HCT116 (cell line): ENCODE measurements at regions not wholly inside any gene's neighbourhood (a gene's known extent, or its start where the extent isn't known, plus 50 kb on each side); places are given as distances from the start of the nearest gene placed in this dataset.

Experiments
- ATAC-seq: fragments of 200-7000 bp; cut with Tn5 transposase; 2 replicates; pipeline ENCODE4 v1.9.1; 2020; ENCODE audit warnings: mild to moderate bottlenecking, moderate library complexity
- BruUV-seq: library from RNA; stranded (reverse); fragments of 400-500 nt; replicated peaks from 2 replicates; lab custom pipeline; 2021; lab: Mats Ljungman, UMichigan
- CTCF ChIA-PET: fragments of 300-600 bp; sonication (Branson Sonifier 250); formaldehyde crosslinking; loops from one replicate; lab custom pipeline; 2021; ENCODE audit warnings: antibody characterized with exemption; lab: Charles Lee
- POLR2A ChIA-PET: fragments of 300-600, 350-600 bp; sonication (Branson Sonifier 250); formaldehyde crosslinking; loops from one replicate; lab custom pipeline; 2021; ENCODE audit warnings: antibody characterized with exemption; lab: Charles Lee
- RAD21 ChIA-PET, 2 experiments: fragments of 300-600 bp; sonication (Branson Sonifier 250); formaldehyde crosslinking; loops; one replicate each; lab custom pipeline; 2023; ENCODE audit warnings: low total read pairs in 2 of 2; ENCODE audit not compliant: uncharacterized antibody in 2 of 2, unreplicated experiment in 2 of 2, low non-redundant PET in 1 of 2; lab: Charles Lee
- DNase-seq: peaks from one replicate; pipeline ENCODE4 v3.0.0-alpha.2; 2010; ENCODE audit warnings: low read depth, low spot score
- H2AFZ ChIP-seq: fragments of 200-600 bp; shearing (Covaris generic), sonication (generic); 2 replicates; pipeline ENCODE4 v1.6.1; 2017; ENCODE audit warnings: low read depth, mixed run types, mixed read lengths, antibody characterized with exemption, low read length; ENCODE audit not compliant: poor library complexity, severe bottlenecking
- H3K27ac ChIP-seq: 2 replicates; pipeline ENCODE4 v1.5.1; 2012; ENCODE audit warnings: low read depth, low read length
- H3K27me3 ChIP-seq: fragments of 200-600 bp; sonication (generic); 2 replicates; pipeline ENCODE4 v1.6.1; 2016; ENCODE audit warnings: mixed run types, low read length, mixed read lengths; ENCODE audit not compliant: insufficient read depth
- H3K36me3 ChIP-seq, 2 experiments: fragments of 200-500 bp in 1 of 2; fragments of 200-600 bp in 1 of 2; sonication (Bioruptor generic) in 1 of 2; sonication (generic) in 1 of 2; 2 replicates each; pipeline versions ENCODE4 v1.5.1 to v1.6.1; 2014 to 2016; ENCODE audit warnings: low read length in 2 of 2, inconsistent platforms in 1 of 2, mixed read lengths in 1 of 2, mixed run types in 1 of 2; ENCODE audit not compliant: insufficient read depth in 2 of 2, control insufficient read depth in 1 of 2
- H3K4me1 ChIP-seq, 2 experiments: fragments of 200-600 bp in 1 of 2; sonication (generic) in 1 of 2; 2 replicates each; pipeline versions ENCODE4 v1.5.1 to v1.6.1; 2012 to 2017; ENCODE audit warnings: low read length in 2 of 2, inconsistent platforms in 1 of 2, mild to moderate bottlenecking in 1 of 2, mixed read lengths in 1 of 2, mixed run types in 1 of 2, moderate library complexity in 1 of 2; ENCODE audit not compliant: insufficient read depth in 2 of 2, control insufficient read depth in 1 of 2
- H3K4me2 ChIP-seq: fragments of 200-600 bp; sonication (generic); 2 replicates; pipeline ENCODE4 v1.6.1; 2017; ENCODE audit warnings: mixed run types, low read length, mixed read lengths
- H3K4me3 ChIP-seq, 2 experiments: fragments of 200-600 bp in 1 of 2; sonication (generic) in 1 of 2; replicated peaks in 1 of 2; 2 replicates each; pipeline ENCODE4 v1.5.1; 2011 to 2016; ENCODE audit warnings: low read length in 2 of 2, control low read depth in 1 of 2, low read depth in 1 of 2, mild to moderate bottlenecking in 1 of 2, mixed read lengths in 1 of 2, mixed run types in 1 of 2
- H3K79me2 ChIP-seq: fragments of 200-600 bp; sonication (generic); 2 replicates; pipeline ENCODE4 v1.6.1; 2017; ENCODE audit warnings: mild to moderate bottlenecking, mixed run types, low read length, moderate library complexity, mixed read lengths; ENCODE audit not compliant: insufficient read depth
- H3K9ac ChIP-seq: fragments of 200-600 bp; sonication (generic); 2 replicates; pipeline ENCODE4 v1.6.1; 2016; ENCODE audit warnings: low read length, mixed read lengths
- H3K9me2 ChIP-seq: fragments of 200-600 bp; sonication (generic), shearing (Covaris generic); 2 replicates; pipeline ENCODE4 v1.6.1; 2017; ENCODE audit warnings: mixed run types, mild to moderate bottlenecking, moderate library complexity; ENCODE audit not compliant: insufficient read depth
- H3K9me3 ChIP-seq, 2 experiments: fragments of 200-500 bp in 1 of 2; fragments of 200-600 bp in 1 of 2; sonication (Bioruptor generic) in 1 of 2; sonication (generic) in 1 of 2; 2 replicates each; pipeline ENCODE4 v1.6.1; 2014 to 2017; ENCODE audit warnings: low read length in 2 of 2, mixed read lengths in 2 of 2, inconsistent platforms in 1 of 2, low read depth in 1 of 2, mild to moderate bottlenecking in 1 of 2, mixed run types in 1 of 2, moderate library complexity in 1 of 2; ENCODE audit not compliant: control insufficient read depth in 1 of 2, insufficient read depth in 1 of 2
- H4K20me1 ChIP-seq: fragments of 200-600 bp; sonication (generic), shearing (Covaris generic); 2 replicates; pipeline ENCODE4 v1.6.1; 2017; ENCODE audit warnings: mixed run types, mild to moderate bottlenecking, moderate library complexity; ENCODE audit not compliant: insufficient read depth
- ATF3 ChIP-seq: IDR thresholded peaks from 2 replicates; pipeline ENCODE4 v1.6.1; 2012
- CBX3 ChIP-seq: IDR thresholded peaks from 2 replicates; pipeline ENCODE4 v1.6.1; 2012; ENCODE audit warnings: low read depth
- CEBPB ChIP-seq: IDR thresholded peaks from 2 replicates; pipeline ENCODE4 v1.6.1; 2012; ENCODE audit warnings: low read depth
- CTCF ChIP-seq, 3 experiments: fragments of 200-600 bp in 1 of 3; sonication (generic) in 1 of 3; IDR thresholded peaks in 2 of 3; conservative IDR thresholded peaks in 1 of 3; 2 replicates each; pipeline ENCODE4 v1.5.1; 2012 to 2017; ENCODE audit warnings: low read depth in 2 of 3, low read length in 2 of 3, antibody characterized with exemption in 1 of 3, borderline replicate concordance in 1 of 3, control low read depth in 1 of 3, mild to moderate bottlenecking in 1 of 3, mixed read lengths in 1 of 3, mixed run types in 1 of 3, moderate library complexity in 1 of 3; ENCODE audit not compliant: insufficient read depth in 1 of 3
- ELF1 ChIP-seq: IDR thresholded peaks from 2 replicates; pipeline ENCODE4 v1.6.1; 2012; ENCODE audit warnings: low read depth, borderline replicate concordance
- EZH2phosphoT487 ChIP-seq: fragments of 200-600 bp; IDR thresholded peaks from 2 replicates; pipeline ENCODE4 v1.6.1; 2018; ENCODE audit warnings: antibody characterized with exemption, borderline replicate concordance
- FOSL1 ChIP-seq: IDR thresholded peaks from 2 replicates; pipeline ENCODE4 v1.6.1; 2012; ENCODE audit warnings: low read depth
- JUND ChIP-seq: IDR thresholded peaks from 2 replicates; pipeline ENCODE4 v1.6.1; 2012
- MAX ChIP-seq: IDR thresholded peaks from 2 replicates; pipeline ENCODE4 v1.6.1; 2012
- POLR2A ChIP-seq: IDR thresholded peaks from 2 replicates; pipeline ENCODE4 v1.7.0; 2011; ENCODE audit warnings: borderline replicate concordance; ENCODE audit not compliant: insufficient read depth, insufficient read length; ENCODE audit errors: extremely low read depth
- POLR2AphosphoS5 ChIP-seq: IDR thresholded peaks from 2 replicates; pipeline ENCODE4 v1.6.1; 2011; ENCODE audit warnings: mild to moderate bottlenecking, low read depth, low read length, moderate library complexity
- RAD21 ChIP-seq: IDR thresholded peaks from 2 replicates; pipeline ENCODE4 v1.6.1; 2012; ENCODE audit warnings: low read depth, mild to moderate bottlenecking
- SIN3A ChIP-seq: IDR thresholded peaks from 2 replicates; pipeline ENCODE4 v1.6.1; 2012; ENCODE audit warnings: low read depth
- SP1 ChIP-seq: IDR thresholded peaks from 2 replicates; pipeline ENCODE4 v1.6.1; 2012; ENCODE audit warnings: low read depth
- YY1 ChIP-seq: IDR thresholded peaks from 2 replicates; pipeline ENCODE4 v1.6.1; 2011; ENCODE audit warnings: low read length, low read depth, moderate library complexity, mild to moderate bottlenecking; ENCODE audit not compliant: insufficient replicate concordance; ENCODE audit errors: extremely low read depth
- ZBTB33 ChIP-seq: IDR thresholded peaks from 2 replicates; pipeline ENCODE4 v1.6.1; 2011; ENCODE audit warnings: mild to moderate bottlenecking, low read length, moderate library complexity; ENCODE audit not compliant: insufficient replicate concordance; ENCODE audit errors: extremely low read depth
- ZFX ChIP-seq: fragments of 450-650 bp; IDR thresholded peaks from 2 replicates; pipeline ENCODE4 v1.6.1; 2017
- ZNF274 ChIP-seq: fragments of 200-500 bp; sonication (Bioruptor generic); IDR thresholded peaks from 2 replicates; pipeline ENCODE4 v1.6.1; 2014; ENCODE audit warnings: mild to moderate bottlenecking, low read depth, low read length, inconsistent platforms
- intact Hi-C: fragments of 100-400 bp; cut with micrococcal nuclease; formaldehyde crosslinking; loops from 2 replicates; pipeline ENCODE4 v1.10.0; 2022

- TF ChIP-seq ZFX, result no peak
- no peak for TF ChIP-seq SIN3A
- TF ChIP-seq FOSL1, result no peak
- TF ChIP-seq JUND, result no peak
- no peak for TF ChIP-seq MAX
- no peak for TF ChIP-seq YY1
- no peak for TF ChIP-seq ZNF274
- TF ChIP-seq ELF1, result no peak
- TF ChIP-seq ZBTB33, result no peak
- no peak for TF ChIP-seq EZH2phosphoT487
- no peak for TF ChIP-seq CBX3
- no peak for TF ChIP-seq POLR2A
- TF ChIP-seq RAD21, result no peak
- no peak for TF ChIP-seq SP1
- no peak for TF ChIP-seq POLR2AphosphoS5
- no peak for TF ChIP-seq CTCF (IDR thresholded peaks at IDR 0.05 in 2 of 3, conservative IDR thresholded peaks at IDR 0.05 in 1 of 3; ENCODE audit: borderline replicate concordance in 1 of 3, insufficient read depth in 1 of 3, low read depth in 2 of 3, low read length in 2 of 3)
- no peak for TF ChIP-seq ATF3
- TF ChIP-seq CEBPB, result no peak
- no peak for ATAC-seq
- Histone ChIP-seq H3K9me3 (peaks cover 0 to 6% of the 10 kb centered on the region in 2 experiments; a peak in 2 of 4 replicates), H3K36me3 (no peaks in the 10 kb centered on the region), H3K27me3 (no peaks in the 10 kb centered on the region), H3K4me2 (no peak overlapping the region), H2AFZ (no peak overlapping the region), H4K20me1 (no peaks in the 10 kb centered on the region), H3K4me1 (no peaks in the 10 kb centered on the region), H3K79me2 (no peaks in the 10 kb centered on the region), H3K4me3 (no peak overlapping the region), H3K9ac (no peak overlapping the region), H3K27ac (no peak overlapping the region), H3K9me2 (no peaks in the 10 kb centered on the region)
- intact Hi-C loops, result no loop called here
- RAD21 ChIA-PET, result no interaction called here
- POLR2A ChIA-PET, result no interaction called here
- CTCF ChIA-PET, result no interaction called here
- DNase-seq, result no peak
- BruUV-seq, result no TSS peak
These were observed 507.9 kb downstream of the IPMK start for GRCh38 chr10:57759777-57760176.
